Loucy (cell line): ENCODE measurements at regions not wholly inside any gene's neighbourhood (a gene's known extent, or its start where the extent isn't known, plus 50 kb on each side); places are given as distances from the start of the nearest gene placed in this dataset.

ENCODE experiments used
- CTCF ChIP-seq: fragments of 200-600 bp; sonication (generic); conservative IDR thresholded peaks from 2 replicates; pipeline ENCODE4 v1.5.1; 2014; ENCODE audit warnings: mild to moderate bottlenecking, antibody characterized with exemption, low read length
- EZH2phosphoT487 ChIP-seq: fragments of 200-600 bp; IDR thresholded peaks from 2 replicates; pipeline ENCODE4 v1.6.1; 2018; ENCODE audit warnings: antibody characterized with exemption, mild to moderate bottlenecking, moderate library complexity, borderline replicate concordance

GRCh38 chr2:21467280-21467818 is 343.6 kb downstream of the TDRD15 start:
- TF ChIP-seq CTCF (no peak), EZH2phosphoT487 (no peak)
